ENCODE measurements at regions not wholly inside any gene's neighbourhood (a gene's known extent, or its start where the extent isn't known, plus 50 kb on each side); places are given as distances from the start of the nearest gene placed in this dataset.

DNA sequence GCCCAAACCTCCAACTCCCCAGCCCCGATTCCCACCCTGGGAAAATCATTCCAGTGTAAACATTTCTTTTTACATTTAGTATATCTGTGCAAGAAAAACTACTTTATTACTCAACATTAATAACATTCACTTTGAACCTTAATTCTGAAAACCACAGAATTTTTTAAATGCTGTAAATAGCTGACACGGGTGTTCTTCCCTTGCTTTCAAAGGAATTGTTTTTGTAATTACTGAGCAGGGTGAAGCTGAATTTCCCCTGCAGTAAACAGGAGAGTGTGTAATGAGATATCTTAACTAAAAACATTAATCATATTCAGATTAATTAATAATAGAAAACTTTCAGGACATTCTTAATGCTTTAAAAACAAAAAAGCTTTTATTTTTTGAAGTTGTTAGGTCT lies 99.3 kb upstream of the CITED2 start:
- TF ChIP-seq, protein P1, sequence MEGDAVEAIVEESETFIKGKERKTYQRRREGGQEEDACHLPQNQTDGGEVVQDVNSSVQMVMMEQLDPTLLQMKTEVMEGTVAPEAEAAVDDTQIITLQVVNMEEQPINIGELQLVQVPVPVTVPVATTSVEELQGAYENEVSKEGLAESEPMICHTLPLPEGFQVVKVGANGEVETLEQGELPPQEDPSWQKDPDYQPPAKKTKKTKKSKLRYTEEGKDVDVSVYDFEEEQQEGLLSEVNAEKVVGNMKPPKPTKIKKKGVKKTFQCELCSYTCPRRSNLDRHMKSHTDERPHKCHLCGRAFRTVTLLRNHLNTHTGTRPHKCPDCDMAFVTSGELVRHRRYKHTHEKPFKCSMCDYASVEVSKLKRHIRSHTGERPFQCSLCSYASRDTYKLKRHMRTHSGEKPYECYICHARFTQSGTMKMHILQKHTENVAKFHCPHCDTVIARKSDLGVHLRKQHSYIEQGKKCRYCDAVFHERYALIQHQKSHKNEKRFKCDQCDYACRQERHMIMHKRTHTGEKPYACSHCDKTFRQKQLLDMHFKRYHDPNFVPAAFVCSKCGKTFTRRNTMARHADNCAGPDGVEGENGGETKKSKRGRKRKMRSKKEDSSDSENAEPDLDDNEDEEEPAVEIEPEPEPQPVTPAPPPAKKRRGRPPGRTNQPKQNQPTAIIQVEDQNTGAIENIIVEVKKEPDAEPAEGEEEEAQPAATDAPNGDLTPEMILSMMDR (conservative IDR thresholded peaks at IDR 0.05; ENCODE audit: low read depth, low read length) = no peak
- TF ChIP-seq EZH2 (IDR thresholded peaks at IDR 0.05; ENCODE audit: borderline replicate concordance, low read depth, low read length, poor library complexity, severe bottlenecking) = no peak

Measured in A673 (cell line).